A673 (cell line): ENCODE measurements at regions not wholly inside any gene's neighbourhood (a gene's known extent, or its start where the extent isn't known, plus 50 kb on each side); places are given as distances from the start of the nearest gene placed in this dataset.
A peak's percentile ranks its signal among the peaks of the same experiment; 100 is the strongest.
"Not testable (repeated sequence)": the region's sequence is repeated elsewhere in the genome, so short reads cannot be mapped to it uniquely, and the experiment has no call there.

Experiments used
- BruUV-seq: library from RNA; stranded (reverse); fragments of 400-500 nt; replicated peaks from 2 replicates; lab custom pipeline; 2021; lab: Mats Ljungman, UMichigan
- CTCF ChIA-PET: fragments of 300-600 bp; sonication (Branson Sonifier 250); formaldehyde crosslinking; loops from one replicate; lab custom pipeline; 2022; ENCODE audit warnings: antibody characterized with exemption; lab: Charles Lee
- POLR2A ChIA-PET: fragments of 300-600 bp; sonication (Branson Sonifier 250); formaldehyde crosslinking; loops from one replicate; lab custom pipeline; 2022; ENCODE audit warnings: antibody characterized with exemption; ENCODE audit not compliant: low non-redundant PET; lab: Charles Lee
- DNase-seq: peaks from one replicate; pipeline ENCODE4 v3.0.0-alpha.2; 2015; ENCODE audit warnings: low spot score
- H3K27ac ChIP-seq: fragments of 200-600 bp; sonication (generic); 2 replicates; pipeline ENCODE4 v1.5.1; 2016; ENCODE audit warnings: mixed run types, low read depth, mild to moderate bottlenecking, mixed read lengths, antibody characterized with exemption, low read length; ENCODE audit not compliant: poor library complexity, severe bottlenecking
- H3K27me3 ChIP-seq: fragments of 200-600 bp; sonication (generic); replicated peaks from 2 replicates; pipeline ENCODE4 v1.6.1; 2017; ENCODE audit warnings: mixed run types, low read depth, mild to moderate bottlenecking, mixed read lengths, antibody characterized with exemption, low read length; ENCODE audit not compliant: insufficient read depth, poor library complexity
- H3K36me3 ChIP-seq: fragments of 200-600 bp; sonication (generic); 2 replicates; pipeline ENCODE4 v1.6.1; 2016; ENCODE audit warnings: mixed run types, mild to moderate bottlenecking, mixed read lengths, antibody characterized with exemption, low read length; ENCODE audit not compliant: insufficient read depth, poor library complexity, severe bottlenecking
- H3K4me1 ChIP-seq: fragments of 200-600 bp; sonication (generic); 2 replicates; pipeline ENCODE4 v1.6.1; 2017; ENCODE audit warnings: mixed run types, mild to moderate bottlenecking, mixed read lengths, antibody characterized with exemption, low read length; ENCODE audit not compliant: insufficient read depth, poor library complexity, severe bottlenecking
- H3K4me3 ChIP-seq: fragments of 200-600 bp; sonication (generic); 2 replicates; pipeline ENCODE4 v1.5.1; 2016; ENCODE audit warnings: low read depth, mixed run types, mild to moderate bottlenecking, mixed read lengths, low read length; ENCODE audit not compliant: poor library complexity, severe bottlenecking
- H3K9me3 ChIP-seq: fragments of 200-600 bp; sonication (generic); 2 replicates; pipeline ENCODE4 v1.6.1; 2016; ENCODE audit warnings: mixed run types, low read depth, mild to moderate bottlenecking, mixed read lengths, antibody characterized with exemption, low read length; ENCODE audit not compliant: poor library complexity, severe bottlenecking
- EZH2 ChIP-seq: fragments of 200-600 bp; sonication (generic); IDR thresholded peaks from 2 replicates; pipeline ENCODE4 v1.6.1; 2017; ENCODE audit warnings: borderline replicate concordance, low read depth, mild to moderate bottlenecking, mixed read lengths, antibody characterized with exemption, low read length; ENCODE audit not compliant: poor library complexity, severe bottlenecking
- intact Hi-C: fragments of 100-400 bp; cut with micrococcal nuclease; formaldehyde crosslinking; loops from one replicate; pipeline ENCODE4 v1.10.0; 2022; ENCODE audit not compliant: unreplicated experiment
- TF ChIP-seq, protein P1 (sequence below): fragments of 300-800, 200-600 bp; sonication (generic); conservative IDR thresholded peaks from 2 replicates; pipeline ENCODE4 v1.5.1; 2017; ENCODE audit warnings: low read depth, mild to moderate bottlenecking, antibody characterized with exemption, low read length, moderate library complexity, mixed read lengths

- Histone ChIP-seq H3K9me3 (no peaks in the 10 kb centered on the region), H3K27me3 (no peaks in the 10 kb centered on the region), H3K4me3 (no peak overlapping the region), H3K36me3 (no peaks in the 10 kb centered on the region), H3K4me1 (no peaks in the 10 kb centered on the region), H3K27ac (no peak overlapping the region)
- CTCF ChIA-PET: no interaction called here
- TF ChIP-seq EZH2: no peak
- TF ChIP-seq, protein P1, sequence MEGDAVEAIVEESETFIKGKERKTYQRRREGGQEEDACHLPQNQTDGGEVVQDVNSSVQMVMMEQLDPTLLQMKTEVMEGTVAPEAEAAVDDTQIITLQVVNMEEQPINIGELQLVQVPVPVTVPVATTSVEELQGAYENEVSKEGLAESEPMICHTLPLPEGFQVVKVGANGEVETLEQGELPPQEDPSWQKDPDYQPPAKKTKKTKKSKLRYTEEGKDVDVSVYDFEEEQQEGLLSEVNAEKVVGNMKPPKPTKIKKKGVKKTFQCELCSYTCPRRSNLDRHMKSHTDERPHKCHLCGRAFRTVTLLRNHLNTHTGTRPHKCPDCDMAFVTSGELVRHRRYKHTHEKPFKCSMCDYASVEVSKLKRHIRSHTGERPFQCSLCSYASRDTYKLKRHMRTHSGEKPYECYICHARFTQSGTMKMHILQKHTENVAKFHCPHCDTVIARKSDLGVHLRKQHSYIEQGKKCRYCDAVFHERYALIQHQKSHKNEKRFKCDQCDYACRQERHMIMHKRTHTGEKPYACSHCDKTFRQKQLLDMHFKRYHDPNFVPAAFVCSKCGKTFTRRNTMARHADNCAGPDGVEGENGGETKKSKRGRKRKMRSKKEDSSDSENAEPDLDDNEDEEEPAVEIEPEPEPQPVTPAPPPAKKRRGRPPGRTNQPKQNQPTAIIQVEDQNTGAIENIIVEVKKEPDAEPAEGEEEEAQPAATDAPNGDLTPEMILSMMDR: no peak
- no TSS peak for BruUV-seq
- POLR2A ChIA-PET: no interaction called here
- DNase-seq: no peak
- intact Hi-C loops: no loop called here
These were observed 174.0 kb upstream of the MMADHC start for GRCh38 chr2:149761611-149762010.

DNA sequence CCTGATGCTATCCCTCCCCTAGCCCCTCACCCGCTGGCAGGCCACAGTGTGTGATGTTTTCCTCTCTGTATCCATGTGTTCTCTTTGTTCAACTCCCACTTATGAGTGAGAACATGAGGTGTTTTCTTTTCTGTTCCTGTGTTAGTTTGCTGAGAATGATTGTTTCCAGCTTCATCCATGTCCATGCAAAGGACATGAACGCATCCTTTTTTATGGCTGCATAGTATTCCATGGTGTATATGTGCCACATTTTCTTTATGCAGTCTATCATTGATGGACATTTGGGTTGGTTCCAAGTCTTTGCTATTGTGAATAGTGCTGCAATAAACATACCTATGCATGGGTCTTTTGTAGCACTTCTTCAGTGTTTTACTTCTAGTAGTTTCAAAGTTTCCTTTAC, 171.8 kb upstream of the MMADHC start:
- CTCF ChIA-PET, H3K36me3 ChIP-seq, H3K4me3 ChIP-seq, DNase-seq, BruUV-seq, H3K27ac ChIP-seq, intact Hi-C loops, POLR2A ChIA-PET, H3K27me3 ChIP-seq, H3K4me1 ChIP-seq, H3K9me3 ChIP-seq: not testable (repeated sequence)

GRCh38 chr2:149754722-149755121, 167.1 kb upstream of the MMADHC start:
- intact Hi-C loops, DNase-seq, CTCF ChIA-PET: not testable (repeated sequence)

GRCh38 chr2:149747456-149747855, 159.9 kb upstream of the MMADHC start:
- Histone ChIP-seq H3K36me3 (no peaks in the 10 kb centered on the region), H3K27me3 (no peaks in the 10 kb centered on the region), H3K4me3 (no peak overlapping the region), H3K27ac (no peak overlapping the region), H3K4me1 (peaks cover 35% of the 10 kb centered on the region), H3K9me3 (no peaks in the 10 kb centered on the region)
- intact Hi-C loops: no loop called here
- CTCF ChIA-PET: no interaction called here
- BruUV-seq: no TSS peak
- TF ChIP-seq EZH2: no peak
- TF ChIP-seq, protein P1: no peak
- DNase-seq: peak; percentile 84
- POLR2A ChIA-PET: no interaction called here

More at GRCh38 chr2:149754722-149755121, 167.1 kb upstream of the MMADHC start:
- BruUV-seq, H3K4me3 ChIP-seq, POLR2A ChIA-PET, H3K4me1 ChIP-seq, H3K27me3 ChIP-seq, H3K36me3 ChIP-seq, H3K9me3 ChIP-seq, H3K27ac ChIP-seq: not testable (repeated sequence)
